Epithelial cell of esophagus (primary cell): ENCODE measurements at regions not wholly inside any gene's neighbourhood (a gene's known extent, or its start where the extent isn't known, plus 50 kb on each side); places are given as distances from the start of the nearest gene placed in this dataset.
A peak's percentile ranks its signal among the peaks of the same experiment; 100 is the strongest.

Experiments
- DNase-seq: peaks from one replicate; pipeline ENCODE4 v3.0.0; 2010; ENCODE audit warnings: low read depth
- H3K4me3 ChIP-seq: 2 replicates; pipeline ENCODE4 v1.5.1; 2011; ENCODE audit warnings: mild to moderate bottlenecking, low read length, control low read depth
- CTCF ChIP-seq: IDR thresholded peaks from 2 replicates; pipeline ENCODE4 v1.5.1; 2011; ENCODE audit warnings: low read depth, mild to moderate bottlenecking, low read length, control low read depth, inconsistent platforms; ENCODE audit not compliant: insufficient read depth; ENCODE audit errors: missing control alignments

GRCh38 chr18:78080081-78080480, 830.4 kb downstream of the GALR1 start:
- TF ChIP-seq CTCF: no peak
- no peak overlapping the region for H3K4me3 ChIP-seq
- no peak for DNase-seq

DNA sequence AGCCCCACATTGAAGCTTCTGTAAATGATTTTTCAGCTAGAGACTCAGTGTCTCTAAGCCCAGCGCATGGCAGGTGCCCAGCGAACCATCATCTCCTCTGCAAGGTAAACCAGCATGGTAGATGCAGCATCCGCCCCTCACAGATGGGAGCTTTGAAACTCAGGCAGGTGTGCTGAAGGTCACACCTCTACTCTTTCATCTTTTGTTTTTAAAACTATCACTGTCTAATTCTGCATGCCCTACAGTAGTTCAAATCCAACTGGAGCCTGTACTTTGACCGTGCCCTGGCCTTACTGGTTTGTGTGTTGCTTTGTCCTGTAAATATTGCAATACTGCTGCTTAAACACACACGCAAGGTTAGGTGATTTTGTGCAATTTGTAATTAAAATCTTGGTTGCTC, 831.1 kb downstream of the GALR1 start:
- H3K4me3 ChIP-seq: no peak overlapping the region

DNA sequence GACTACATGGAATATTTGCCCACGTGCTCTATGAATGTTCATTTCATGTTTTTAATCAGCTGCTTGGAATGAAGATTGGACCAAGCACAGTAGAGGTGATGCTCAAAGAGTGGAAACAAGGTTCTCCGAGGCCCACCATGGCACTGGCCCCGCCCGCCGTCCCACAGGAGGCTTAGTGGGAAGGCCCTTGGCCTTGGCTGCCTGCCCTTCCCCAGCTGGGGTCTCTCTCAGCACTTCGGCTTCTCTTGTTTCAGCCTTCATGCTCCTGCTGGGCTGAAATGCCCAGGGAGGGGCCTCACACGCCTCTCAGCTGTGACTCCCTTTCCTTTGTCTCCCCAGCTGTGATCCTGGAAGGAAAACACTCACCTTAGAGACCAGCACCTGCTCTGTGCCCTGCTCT, 833.2 kb downstream of the GALR1 start:
- no peak for DNase-seq
- no peak for TF ChIP-seq CTCF
- H3K4me3 ChIP-seq: no peak overlapping the region

More for the DNA sequence above, 831.1 kb downstream of the GALR1 start:
- TF ChIP-seq CTCF: no peak
- DNase-seq: no peak

DNA sequence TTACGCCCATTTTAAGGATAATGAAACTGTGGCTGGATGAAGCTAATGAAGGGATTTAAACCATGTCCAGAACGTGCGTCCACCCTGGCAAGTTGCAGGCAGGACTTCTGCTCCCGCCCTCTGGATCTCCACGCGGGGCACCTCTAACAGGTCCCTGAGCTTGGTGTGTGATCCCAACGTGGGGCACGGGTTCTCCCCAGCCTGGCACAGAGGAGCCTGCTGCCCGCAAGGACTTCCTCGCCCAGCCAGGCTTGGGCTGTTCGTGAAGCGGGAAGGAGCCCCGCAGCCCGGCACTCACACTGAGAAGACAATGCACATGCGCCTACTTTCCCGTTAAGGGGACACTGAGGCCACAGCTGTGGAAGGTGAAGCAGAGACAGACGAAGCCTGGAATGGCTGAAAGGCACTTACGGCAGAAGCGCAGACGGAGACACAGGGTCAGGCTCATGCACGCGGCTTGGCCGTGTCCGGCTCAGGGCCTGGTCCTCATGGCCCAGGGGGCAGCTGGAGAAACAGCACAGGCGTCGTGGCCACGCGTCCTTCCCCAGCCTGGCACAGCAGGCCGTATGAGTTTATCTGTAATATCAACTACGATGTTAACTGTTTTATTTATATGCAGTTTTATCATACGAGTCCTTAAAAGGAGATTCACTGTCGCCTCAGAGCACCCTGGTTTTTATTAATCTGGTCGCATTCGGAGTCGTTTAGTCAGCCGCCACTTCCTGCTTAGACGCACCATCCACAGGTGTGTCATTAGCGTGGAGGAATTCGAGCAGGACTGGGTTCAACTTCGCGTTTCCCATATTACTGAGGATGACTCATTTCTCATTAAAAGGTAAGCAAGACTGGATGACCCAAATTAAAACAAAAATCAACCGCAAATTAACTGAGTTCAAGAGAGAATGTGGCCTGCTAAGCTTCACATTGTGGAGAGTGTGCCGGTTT, 835.9 kb downstream of the GALR1 start:
- DNase-seq: no peak
- no peak for TF ChIP-seq CTCF
- no peak overlapping the region for H3K4me3 ChIP-seq

DNA sequence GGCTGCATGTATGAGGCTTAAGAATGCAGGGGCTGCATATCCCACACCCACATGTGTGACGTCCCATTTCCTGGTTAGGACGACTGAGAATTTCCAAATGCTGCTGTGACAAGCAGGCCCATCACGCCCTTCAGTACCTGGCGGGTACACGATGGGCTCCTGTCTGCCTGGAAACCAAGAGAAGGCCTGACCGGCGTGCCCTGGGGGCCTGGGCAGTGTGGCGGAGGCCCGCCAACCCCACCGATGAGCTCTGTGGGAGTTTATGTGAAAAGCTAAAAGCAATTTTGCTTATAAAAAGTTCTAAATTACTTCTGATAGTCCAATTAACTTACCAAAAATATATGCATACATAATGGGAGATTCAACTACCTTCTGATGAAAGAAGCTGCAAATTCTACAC, 837.3 kb downstream of the GALR1 start:
- DNase-seq: no peak
- no peak for TF ChIP-seq CTCF
- no peak overlapping the region for H3K4me3 ChIP-seq

- no peak overlapping the region for H3K4me3 ChIP-seq
- TF ChIP-seq CTCF: no peak
- no peak for DNase-seq
Measured at GRCh38 chr18:78087338-78087737, 837.7 kb downstream of the GALR1 start.

GRCh38 chr18:78090584-78090983, 840.9 kb downstream of the GALR1 start:
- DNase-seq: peak; percentile 11
- TF ChIP-seq CTCF: no peak
- no peak overlapping the region for H3K4me3 ChIP-seq
